HEK293 (cell line): ENCODE measurements at regions not wholly inside any gene's neighbourhood (a gene's known extent, or its start where the extent isn't known, plus 50 kb on each side); places are given as distances from the start of the nearest gene placed in this dataset.

Experiments
- CTCF ChIA-PET: fragments of 350-600 bp; formaldehyde crosslinking; extraction: SDS; loops from one replicate; lab custom pipeline; 2021; ENCODE audit warnings: antibody characterized with exemption; lab: Yijun Ruan, JAX
- POLR2A ChIA-PET: fragments of 300-600 bp; formaldehyde crosslinking; extraction: SDS; loops from one replicate; lab custom pipeline; 2020; ENCODE audit warnings: antibody characterized with exemption, inconsistent platforms; lab: Yijun Ruan, JAX
- H3K27ac ChIP-seq: fragments of 200-500 bp; sonication (Bioruptor generic); 2 replicates; pipeline ENCODE4 v1.5.1; 2014; ENCODE audit warnings: low read depth, low read length, control low read depth, inconsistent platforms; ENCODE audit errors: extremely low read depth
- H3K36me3 ChIP-seq, 2 experiments: fragments of 200-500 bp in 1 of 2; sonication (Bioruptor generic) in 1 of 2; 1 replicate in 1 of 2; 2 replicates in 1 of 2; pipeline ENCODE4 v1.5.1; 2014 to 2017; ENCODE audit warnings: inconsistent platforms in 2 of 2, low read length in 2 of 2; ENCODE audit not compliant: control insufficient read depth in 2 of 2, insufficient read depth in 1 of 2
- H3K4me1 ChIP-seq: fragments of 200-500 bp; sonication (Bioruptor generic); 2 replicates; pipeline ENCODE4 v1.5.1; 2014; ENCODE audit warnings: mild to moderate bottlenecking, low read length, inconsistent platforms; ENCODE audit not compliant: control insufficient read depth, insufficient read depth
- H3K4me3 ChIP-seq: 2 replicates; pipeline ENCODE4 v1.5.1; 2011; ENCODE audit warnings: low read depth, mild to moderate bottlenecking, control low read depth, low read length, moderate library complexity
- H3K9me3 ChIP-seq: fragments of 200-500 bp; sonication (Bioruptor generic); 2 replicates; pipeline ENCODE4 v1.5.1; 2014; ENCODE audit warnings: low read depth, low read length, inconsistent platforms; ENCODE audit not compliant: control insufficient read depth, insufficient read depth
- ATF2 ChIP-seq: fragments of 450-650 bp; formaldehyde crosslinking; IDR thresholded peaks from 2 replicates; pipeline ENCODE4 v1.5.1; 2016; ENCODE audit warnings: missing biosample characterization, missing genetic modification characterization, low read depth
- BCL11A ChIP-seq: fragments of 450-650 bp; formaldehyde crosslinking; IDR thresholded peaks from 2 replicates; pipeline ENCODE4 v1.5.1; 2016; ENCODE audit warnings: low read depth, missing biosample characterization, missing genetic modification characterization
- FEZF1 ChIP-seq: fragments of 450-650 bp; formaldehyde crosslinking; IDR thresholded peaks from 2 replicates; pipeline ENCODE4 v1.5.1; 2016; ENCODE audit warnings: missing biosample characterization, missing genetic modification characterization
- REST ChIP-seq: fragments of 450-650 bp; formaldehyde crosslinking; IDR thresholded peaks from 2 replicates; pipeline ENCODE4 v1.5.1; 2016; ENCODE audit warnings: missing biosample characterization, missing genetic modification characterization
- WT1 ChIP-seq: fragments of 450-650 bp; formaldehyde crosslinking; IDR thresholded peaks from 2 replicates; pipeline ENCODE4 v1.5.1; 2016; ENCODE audit warnings: missing biosample characterization, missing genetic modification characterization
- ZEB2 ChIP-seq: fragments of 450-650 bp; formaldehyde crosslinking; IDR thresholded peaks from 2 replicates; pipeline ENCODE4 v1.5.1; 2016; ENCODE audit warnings: missing biosample characterization, missing genetic modification characterization
- ZNF132 ChIP-seq: fragments of 450-650 bp; formaldehyde crosslinking; IDR thresholded peaks from 2 replicates; pipeline ENCODE4 v1.5.1; 2017; ENCODE audit warnings: missing biosample characterization, missing genetic modification characterization, borderline replicate concordance
- ZNF148 ChIP-seq: fragments of 450-650 bp; formaldehyde crosslinking; IDR thresholded peaks from 2 replicates; pipeline ENCODE4 v1.5.0; 2017; ENCODE audit warnings: missing biosample characterization, missing genetic modification characterization, borderline replicate concordance
- ZNF175 ChIP-seq: fragments of 450-650 bp; formaldehyde crosslinking; IDR thresholded peaks from 2 replicates; pipeline ENCODE4 v1.5.1; 2016; ENCODE audit warnings: missing biosample characterization, missing genetic modification characterization
- ZNF214 ChIP-seq: fragments of 450-650 bp; formaldehyde crosslinking; IDR thresholded peaks from 2 replicates; pipeline ENCODE4 v1.5.1; 2017; ENCODE audit warnings: missing biosample characterization, mild to moderate bottlenecking, missing genetic modification characterization, borderline replicate concordance
- ZNF394 ChIP-seq: fragments of 450-650 bp; formaldehyde crosslinking; IDR thresholded peaks from 2 replicates; pipeline ENCODE4 v1.5.1; 2016; ENCODE audit warnings: missing biosample characterization, missing genetic modification characterization, mild to moderate bottlenecking, moderate library complexity, borderline replicate concordance
- ZNF544 ChIP-seq: fragments of 450-650 bp; formaldehyde crosslinking; IDR thresholded peaks from 2 replicates; pipeline ENCODE4 v1.5.0; 2017; ENCODE audit warnings: missing biosample characterization, missing genetic modification characterization
- ZNF596 ChIP-seq: fragments of 450-650 bp; IDR thresholded peaks from 2 replicates; pipeline ENCODE4 v1.5.0; 2018; ENCODE audit warnings: missing biosample characterization, mild to moderate bottlenecking, missing genetic modification characterization, moderate library complexity
- ZNF624 ChIP-seq: fragments of 450-650 bp; formaldehyde crosslinking; IDR thresholded peaks from 2 replicates; pipeline ENCODE4 v1.5.1; 2017; ENCODE audit warnings: missing biosample characterization, missing genetic modification characterization
- ZNF777 ChIP-seq: fragments of 450-650 bp; formaldehyde crosslinking; IDR thresholded peaks from 2 replicates; pipeline ENCODE4 v1.5.1; 2017; ENCODE audit warnings: missing biosample characterization, missing genetic modification characterization, borderline replicate concordance
- ZSCAN30 ChIP-seq: fragments of 450-650 bp; IDR thresholded peaks from 2 replicates; pipeline ENCODE4 v1.5.1; 2018; ENCODE audit warnings: missing biosample characterization, mild to moderate bottlenecking, missing genetic modification characterization, moderate library complexity

GRCh38 chr6:140909625-140910024 is 1223.1 kb upstream of the GJE1 start (continued):
- TF ChIP-seq REST: no peak

GRCh38 chr6:140909156-140909555 is 1223.6 kb upstream of the GJE1 start:
- H3K27ac ChIP-seq: no peak overlapping the region
- H3K36me3 ChIP-seq: no peaks in the 10 kb centered on the region
- no peaks in the 10 kb centered on the region for H3K4me1 ChIP-seq
- no peaks in the 10 kb centered on the region for H3K9me3 ChIP-seq
- CTCF ChIA-PET: interaction anchor here (0.6 to 0.7 kb wide), 2 partner anchors 14 to 104 kb away, joined by 3 read pairs; no protein-coding TSS in a partner anchor
- no peak for TF ChIP-seq ZSCAN30 (tag by site-specific recombination)
- TF ChIP-seq ATF2 (tag by site-specific recombination): 0 out of 2 replicates have a peak, but pooled peaks have one; percentile 24
- TF ChIP-seq, all 188 proteins: peak for 1
- POLR2A ChIA-PET: no interaction called here
- H3K4me3 ChIP-seq: no peak overlapping the region

- Histone ChIP-seq H3K4me3 (no peak overlapping the region), H3K4me1 (no peaks in the 10 kb centered on the region), H3K36me3 (no peaks in the 10 kb centered on the region), H3K9me3 (no peaks in the 10 kb centered on the region), H3K27ac (no peak overlapping the region)
- ChIA-PET POLR2A (no interaction called here), CTCF (no interaction called here)
- TF ChIP-seq FEZF1 (tag by site-specific recombination): no peak
- TF ChIP-seq ZNF777 (tag by site-specific recombination): no peak
- TF ChIP-seq ZNF596 (tag by site-specific recombination): no peak
- TF ChIP-seq ZEB2: no peak
- TF ChIP-seq ZNF148 (tag by site-specific recombination): no peak
- TF ChIP-seq ZNF175 (tag by site-specific recombination): no peak
- TF ChIP-seq ZNF544: no peak
- no peak for TF ChIP-seq ZNF394 (tag by site-specific recombination)
- no peak for TF ChIP-seq ZNF624 (tag by site-specific recombination)
- TF ChIP-seq ZNF214 (tag by site-specific recombination): no peak
- TF ChIP-seq WT1: no peak
- TF ChIP-seq BCL11A: no peak
- TF ChIP-seq ZNF132 (tag by site-specific recombination): no peak
Observed at GRCh38 chr6:140908505-140908904, 1224.2 kb upstream of the GJE1 start.
